CD4-positive, alpha-beta T cell (primary cell): ENCODE measurements at regions not wholly inside any gene's neighbourhood (a gene's known extent, or its start where the extent isn't known, plus 50 kb on each side); places are given as distances from the start of the nearest gene placed in this dataset.

ENCODE experiments used
- ATAC-seq: fragments of 200-7000 bp; cut with Tn5 transposase; one replicate; pipeline ENCODE4 v1.10.0; 2022; ENCODE audit warnings: mild to moderate bottlenecking; ENCODE audit not compliant: poor library complexity
- CTCF ChIA-PET: fragments of 350-600 bp; sonication (Branson Sonifier 250); formaldehyde crosslinking; loops from one replicate; lab custom pipeline; 2021; ENCODE audit warnings: antibody characterized with exemption, inconsistent platforms; lab: Charles Lee
- POLR2A ChIA-PET: fragments of 350-600 bp; sonication (Branson Sonifier 250); formaldehyde crosslinking; loops from one replicate; lab custom pipeline; 2021; ENCODE audit warnings: antibody characterized with exemption, inconsistent platforms; lab: Charles Lee
- DNase-seq, 14 experiments: peaks; one replicate each; pipeline ENCODE4 v3.0.0-alpha.2; 2013 to 2020; ENCODE audit warnings: mixed read lengths in 2 of 14
- H3K27ac ChIP-seq, 2 donors: one replicate each; pipeline versions ENCODE4 v1.5.1 to v1.7.0; 2013; ENCODE audit warnings: low read length in 2 of 2, low read depth in 1 of 2, mild to moderate bottlenecking in 1 of 2
- H3K27me3 ChIP-seq, 2 experiments: 1 replicate in 1 of 2; 2 replicates in 1 of 2; pipeline versions ENCODE4 v1.6.1 to v1.7.0; 2013; ENCODE audit warnings: low read length in 2 of 2, control low read depth in 1 of 2, mild to moderate bottlenecking in 1 of 2, moderate library complexity in 1 of 2; ENCODE audit not compliant: insufficient read depth in 2 of 2, control insufficient read depth in 1 of 2
- H3K36me3 ChIP-seq: one replicate; pipeline ENCODE4 v1.6.1; 2013; ENCODE audit warnings: low read length, control low read depth; ENCODE audit not compliant: insufficient read depth
- H3K4me1 ChIP-seq: one replicate; pipeline ENCODE4 v1.6.1; 2013; ENCODE audit warnings: low read length, control low read depth; ENCODE audit not compliant: insufficient read depth
- H3K4me3 ChIP-seq: one replicate; pipeline ENCODE4 v1.5.1; 2013; ENCODE audit warnings: mild to moderate bottlenecking, low read length, moderate library complexity
- H3K9me3 ChIP-seq, 2 experiments: 1 replicate in 1 of 2; 2 replicates in 1 of 2; pipeline versions ENCODE4 v1.6.1 to v1.7.0; 2013; ENCODE audit warnings: low read length in 2 of 2, mild to moderate bottlenecking in 2 of 2, control low read depth in 1 of 2, moderate library complexity in 1 of 2; ENCODE audit not compliant: control insufficient read depth in 1 of 2, insufficient read depth in 1 of 2
- H3K27ac Mint-ChIP-seq: one replicate; pipeline ENCODE4 v1.8.0; 2020; ENCODE audit warnings: mixed read lengths
- H3K27me3 Mint-ChIP-seq: one replicate; pipeline ENCODE4 v1.8.0; 2021; ENCODE audit warnings: mixed read lengths
- H3K36me3 Mint-ChIP-seq: one replicate; pipeline ENCODE4 v1.8.0; 2021; ENCODE audit warnings: low read depth, mixed read lengths
- H3K4me1 Mint-ChIP-seq: one replicate; pipeline ENCODE4 v1.8.0; 2021; ENCODE audit warnings: low read depth, mixed read lengths
- H3K4me3 Mint-ChIP-seq: one replicate; pipeline ENCODE4 v1.8.0; 2020; ENCODE audit warnings: mild to moderate bottlenecking, mixed read lengths
- H3K9me3 Mint-ChIP-seq: one replicate; pipeline ENCODE4 v1.8.0; 2020; ENCODE audit warnings: mixed read lengths
- CTCF ChIP-seq: fragments of 200-600 bp; IDR thresholded peaks from one replicate; pipeline ENCODE4 v1.8.0; 2022; ENCODE audit warnings: antibody characterized with exemption, mild to moderate bottlenecking
- intact Hi-C, 2 experiments: fragments of 100-400 bp; cut with DNase I in 1 of 2; cut with micrococcal nuclease in 1 of 2; formaldehyde crosslinking; loops; one replicate each; pipeline versions ENCODE4 v1.15.1 to v1.9.0; 2023 to 2025; cut with DNase I, micrococcal nuclease

- H3K4me1 Mint-ChIP-seq, result no peaks in the 10 kb centered on the region
- ATAC-seq, result no peak
- no peak for DNase-seq
- no peak for TF ChIP-seq CTCF
- no peaks in the 10 kb centered on the region for H3K27me3 ChIP-seq
- intact Hi-C loops, result no loop called here
- H3K9me3 ChIP-seq, result no peaks in the 10 kb centered on the region
- H3K36me3 Mint-ChIP-seq, result no peaks in the 10 kb centered on the region
- no peaks in the 10 kb centered on the region for H3K27me3 Mint-ChIP-seq
- H3K27ac Mint-ChIP-seq, result no peak overlapping the region
- H3K4me3 ChIP-seq, result no peak overlapping the region
- H3K36me3 ChIP-seq, result no peaks in the 10 kb centered on the region
- H3K4me3 Mint-ChIP-seq, result no peak overlapping the region
- H3K4me1 ChIP-seq, result no peaks in the 10 kb centered on the region
- ChIA-PET CTCF (no interaction called here), POLR2A (no interaction called here)
- no peak overlapping the region for H3K27ac ChIP-seq
- no peaks in the 10 kb centered on the region for H3K9me3 Mint-ChIP-seq
These were observed 54.9 kb upstream of the C4orf54 start for GRCh38 chr4:99712530-99712929.

- POLR2A ChIA-PET, result no interaction called here
- no peak for DNase-seq
- H3K36me3 Mint-ChIP-seq, result no peaks in the 10 kb centered on the region
- no peaks in the 10 kb centered on the region for H3K4me1 Mint-ChIP-seq
- intact Hi-C loops, result no loop called here
- H3K27me3 ChIP-seq, result no peaks in the 10 kb centered on the region
- no peaks in the 10 kb centered on the region for H3K4me1 ChIP-seq
- TF ChIP-seq CTCF, result no peak
- H3K4me3 Mint-ChIP-seq, result no peak overlapping the region
- H3K9me3 ChIP-seq, result no peaks in the 10 kb centered on the region
- no peak for ATAC-seq
- H3K27ac ChIP-seq, result no peak overlapping the region
- CTCF ChIA-PET, result interaction anchor here (1.5 kb wide), 1 partner anchor 15 kb away, joined by 4 read pairs; no protein-coding TSS in a partner anchor
- no peaks in the 10 kb centered on the region for H3K9me3 Mint-ChIP-seq
- no peak overlapping the region for H3K27ac Mint-ChIP-seq
- no peaks in the 10 kb centered on the region for H3K27me3 Mint-ChIP-seq
- no peaks in the 10 kb centered on the region for H3K36me3 ChIP-seq
- H3K4me3 ChIP-seq, result no peak overlapping the region
These were observed 54.5 kb upstream of the C4orf54 start for GRCh38 chr4:99712099-99712498.

- Histone ChIP-seq H3K9me3 (no peaks in the 10 kb centered on the region), H3K36me3 (no peaks in the 10 kb centered on the region), H3K27ac (no peak overlapping the region), H3K27me3 (no peaks in the 10 kb centered on the region), H3K4me3 (no peak overlapping the region), H3K4me1 (no peaks in the 10 kb centered on the region)
- ATAC-seq (no peak), DNase-seq (no peak)
- intact Hi-C loops, result no loop called here
- no peak overlapping the region for H3K27ac Mint-ChIP-seq
- H3K4me1 Mint-ChIP-seq, result no peaks in the 10 kb centered on the region
- no peak for TF ChIP-seq CTCF
- H3K27me3 Mint-ChIP-seq, result no peaks in the 10 kb centered on the region
- H3K36me3 Mint-ChIP-seq, result no peaks in the 10 kb centered on the region
- no peak overlapping the region for H3K4me3 Mint-ChIP-seq
- no peaks in the 10 kb centered on the region for H3K9me3 Mint-ChIP-seq
- ChIA-PET POLR2A (no interaction called here), CTCF (interaction anchor here (1.5 kb wide), 1 partner anchor 15 kb away, joined by 4 read pairs; no protein-coding TSS in a partner anchor)
These were observed 54.0 kb upstream of the C4orf54 start for GRCh38 chr4:99711657-99712056.
